HepG2 (cell line): ENCODE measurements at regions not wholly inside any gene's neighbourhood (a gene's known extent, or its start where the extent isn't known, plus 50 kb on each side); places are given as distances from the start of the nearest gene placed in this dataset.

Experiments
- ATAC-seq: fragments of 200-7000 bp; cut with Tn5 transposase; 3 replicates; pipeline ENCODE4 v1.9.1; 2020; ENCODE audit warnings: mild to moderate bottlenecking, moderate library complexity
- BruUV-seq: library from RNA; stranded (reverse); fragments of 400-500 nt; replicated peaks from 2 replicates; lab custom pipeline; 2021; lab: Mats Ljungman, UMichigan
- CTCF ChIA-PET: fragments of 300-600 bp; formaldehyde crosslinking; extraction: SDS; loops from one replicate; lab custom pipeline; 2021; ENCODE audit warnings: low total read pairs, inconsistent platforms, low intra/inter-chr PET ratio; lab: Yijun Ruan, JAX
- POLR2A ChIA-PET: fragments of 350-600 bp; sonication (Branson Sonifier 250); formaldehyde crosslinking; loops from one replicate; lab custom pipeline; 2020; ENCODE audit warnings: antibody characterized with exemption, inconsistent platforms; lab: Yijun Ruan, JAX
- DNase-seq: peaks from one replicate; pipeline ENCODE4 v3.0.0-alpha.2; 2015; ENCODE audit warnings: low spot score
- FAIRE-seq: peaks from 3 replicates; lab custom pipeline; 2011; peaks lifted over from hg19 to GRCh38; lab: Jason Lieb, UNC
- H2AFZ ChIP-seq: one replicate; pipeline ENCODE4 v1.6.1; 2011; ENCODE audit warnings: low read length, inconsistent platforms
- H3K27ac ChIP-seq: fragments of 300-600 bp; 3 replicates; pipeline ENCODE4 v1.8.0; 2011; ENCODE audit warnings: mixed run types, mild to moderate bottlenecking, mixed read lengths, low read length, inconsistent platforms; ENCODE audit not compliant: insufficient read depth; ENCODE audit errors: extremely low read length
- H3K27me3 ChIP-seq, 2 experiments: fragments of 200-600 bp in 1 of 2; 2 replicates in 1 of 2; 3 replicates in 1 of 2; pipeline versions ENCODE4 v1.6.0 to v1.8.0; 2011; ENCODE audit warnings: low read length in 2 of 2, mild to moderate bottlenecking in 2 of 2, moderate library complexity in 2 of 2, inconsistent platforms in 1 of 2; ENCODE audit not compliant: insufficient read depth in 2 of 2, control insufficient read depth in 1 of 2
- H3K36me3 ChIP-seq, 2 experiments: fragments of 200-600 bp in 1 of 2; replicated peaks in 1 of 2; 2 replicates in 1 of 2; 3 replicates in 1 of 2; pipeline versions ENCODE4 v1.5.1 to v1.8.0; 2011; ENCODE audit warnings: low read length in 2 of 2, inconsistent platforms in 1 of 2; ENCODE audit not compliant: insufficient read depth in 2 of 2, control insufficient read depth in 1 of 2
- H3K4me1 ChIP-seq: 2 replicates; pipeline ENCODE4 v1.5.1; 2012; ENCODE audit warnings: low read length, inconsistent platforms; ENCODE audit not compliant: insufficient read depth
- H3K4me2 ChIP-seq: 2 replicates; pipeline ENCODE4 v1.6.0; 2011; ENCODE audit warnings: low read depth, low read length, inconsistent platforms
- H3K4me3 ChIP-seq, 3 experiments: fragments of 200-600 bp in 1 of 3; sonication (generic), shearing (Covaris generic) in 1 of 3; replicated peaks in 1 of 3; 2 replicates each; pipeline ENCODE4 v1.5.1; 2011 to 2016; ENCODE audit warnings: low read length in 3 of 3, inconsistent platforms in 2 of 3, low read depth in 2 of 3, mild to moderate bottlenecking in 2 of 3, control low read depth in 1 of 3, mixed read lengths in 1 of 3; ENCODE audit not compliant: insufficient read depth in 1 of 3
- H3K79me2 ChIP-seq: one replicate; pipeline ENCODE4 v1.6.1; 2011; ENCODE audit warnings: low read length, inconsistent platforms; ENCODE audit not compliant: insufficient read depth
- H3K9ac ChIP-seq: 2 replicates; pipeline ENCODE4 v1.6.0; 2011; ENCODE audit warnings: mild to moderate bottlenecking, low read depth, low read length, inconsistent platforms; ENCODE audit not compliant: insufficient read depth
- H3K9me3 ChIP-seq: 2 replicates; pipeline ENCODE4 v1.5.1; 2012; ENCODE audit warnings: mild to moderate bottlenecking, low read length
- H4K20me1 ChIP-seq: 2 replicates; pipeline ENCODE4 v1.6.0; 2011; ENCODE audit warnings: inconsistent platforms, mild to moderate bottlenecking, low read length, moderate library complexity; ENCODE audit not compliant: insufficient read depth
- CENPBD1 ChIP-seq: sonication (generic); formaldehyde crosslinking; IDR thresholded peaks from 2 replicates; pipeline ENCODE4 v1.8.0; 2022; ENCODE audit warnings: missing genetic modification reagents, low read depth, mild to moderate bottlenecking, borderline replicate concordance
- ERF ChIP-seq: IDR thresholded peaks from 2 replicates; pipeline ENCODE4 v1.6.1; 2018; ENCODE audit warnings: missing biosample characterization, missing genetic modification reagents
- FOSL2 ChIP-seq: sonication (generic); formaldehyde crosslinking; IDR thresholded peaks from 2 replicates; pipeline ENCODE4 v1.4.0; 2020; ENCODE audit warnings: missing genetic modification reagents
- MEIS1 ChIP-seq: sonication (generic); formaldehyde crosslinking; IDR thresholded peaks from 2 replicates; pipeline ENCODE4 v1.9.0; 2021; ENCODE audit warnings: mild to moderate bottlenecking, missing genetic modification reagents, moderate library complexity, borderline replicate concordance
- NRL ChIP-seq: sonication (generic); formaldehyde crosslinking; IDR thresholded peaks from 2 replicates; pipeline ENCODE4 v1.5.0; 2020; ENCODE audit warnings: missing genetic modification reagents, mild to moderate bottlenecking, moderate library complexity, borderline replicate concordance
- RFX3 ChIP-seq: IDR thresholded peaks from 2 replicates; pipeline ENCODE4 v1.6.1; 2016; ENCODE audit warnings: missing biosample characterization, missing genetic modification reagents
- ZBTB7A ChIP-seq: sonication (generic); formaldehyde crosslinking; IDR thresholded peaks from 2 replicates; pipeline ENCODE4 v1.8.0; 2022; ENCODE audit warnings: mild to moderate bottlenecking, missing genetic modification reagents
- ZHX1 ChIP-seq: sonication (generic); formaldehyde crosslinking; IDR thresholded peaks from 2 replicates; pipeline ENCODE4 v1.8.1; 2022; ENCODE audit warnings: low read depth, mild to moderate bottlenecking, missing genetic modification reagents
- ZNF407 ChIP-seq: sonication (generic); formaldehyde crosslinking; IDR thresholded peaks from one replicate; pipeline ENCODE4 v1.5.1; 2020; ENCODE audit warnings: mild to moderate bottlenecking, missing genetic modification reagents; ENCODE audit errors: not compliant biosample characterization
- ZNF414 ChIP-seq: sonication (generic); formaldehyde crosslinking; IDR thresholded peaks from 2 replicates; pipeline ENCODE4 v1.5.0; 2020; ENCODE audit warnings: missing genetic modification reagents
- ZNF761 ChIP-seq: sonication (generic); formaldehyde crosslinking; conservative IDR thresholded peaks from 2 replicates; pipeline ENCODE4 v1.4.0; 2020; ENCODE audit warnings: mild to moderate bottlenecking, missing genetic modification reagents
- WGBS: methylation state at CpG from one replicate; pipeline ENCODE4 v1.1.6; 2017; ENCODE audit warnings: low lambda C conversion rate; 5-methylcytosine and 5-hydroxymethylcytosine counted together
- in situ Hi-C: cut with HindIII; loops from 2 replicates; pipeline ENCODE4 v1.10.0; 2017; ENCODE audit warnings: low pct_unique_long_range_greater_than_20kb; ENCODE audit not compliant: extremely low pct_ligation_motif_present
- intact Hi-C: fragments of 100-400 bp; cut with micrococcal nuclease; formaldehyde crosslinking; loops from one replicate; pipeline ENCODE4 v1.10.0; 2022; ENCODE audit not compliant: unreplicated experiment

GRCh38 chr2:64359892-64360657 lies 93.9 kb upstream of the LGALSL start:
- H4K20me1 ChIP-seq = no peaks in the 10 kb centered on the region
- ChIA-PET POLR2A (no interaction called here), CTCF (no interaction called here)
- peak; percentile 63 for ATAC-seq
- peak; percentile 13 for DNase-seq
- no peak overlapping the region for H3K27ac ChIP-seq
- no peak overlapping the region for H3K4me3 ChIP-seq
- H3K9me3 ChIP-seq = no peaks in the 10 kb centered on the region
- no peaks in the 10 kb centered on the region for H3K36me3 ChIP-seq
- in situ Hi-C loops = no loop called here
- no TSS peak for BruUV-seq
- intact Hi-C loops = no loop called here
- H3K79me2 ChIP-seq = no peaks in the 10 kb centered on the region
- no peak overlapping the region for H3K9ac ChIP-seq
- no peak overlapping the region for H3K4me2 ChIP-seq
- FAIRE-seq = no peak
- TF ChIP-seq MEIS1 (CRISPR knock-in tag) (no peak), FOSL2 (0 out of 2 replicates have a peak, but pooled peaks have one; percentile 20), RFX3 (no peak), ZHX1 (CRISPR knock-in tag) (no peak), CENPBD1 (no peak), ZNF761 (no peak), ZBTB7A (no peak), ERF (no peak), NRL (CRISPR knock-in tag) (0 out of 2 replicates have a peak, but pooled peaks have one; percentile 35), ZNF414 (CRISPR knock-in tag) (no peak), ZNF407 (CRISPR knock-in tag) (no peak)
- H2AFZ ChIP-seq = no peak overlapping the region
- H3K27me3 ChIP-seq = peaks cover 0 to 48% of the 10 kb centered on the region in 2 experiments; a peak in 3 of 5 replicates
- H3K4me1 ChIP-seq = no peaks in the 10 kb centered on the region
- WGBS = 30% methylated on average over 9 of the region's 11 CpGs
